ENCODE measurements at regions not wholly inside any gene's neighbourhood (a gene's known extent, or its start where the extent isn't known, plus 50 kb on each side); places are given as distances from the start of the nearest gene placed in this dataset.

GRCh38 chr13:34513526-34513925, 428.5 kb upstream of the NBEA start:
- peak; percentile 5 for DNase-seq (ENCODE audit: low read depth)
- no peak overlapping the region for H3K4me3 ChIP-seq (ENCODE audit: low read length)
- TF ChIP-seq CTCF (conservative IDR thresholded peaks at IDR 0.05; ENCODE audit: low read length): no peak

- H3K4me3 ChIP-seq (ENCODE audit: low read length): no peak overlapping the region
- TF ChIP-seq CTCF (conservative IDR thresholded peaks at IDR 0.05; ENCODE audit: low read length): no peak
- DNase-seq (ENCODE audit: low read depth): peak; percentile 4
These were observed 426.9 kb upstream of the NBEA start for GRCh38 chr13:34515201-34515600.

- TF ChIP-seq CTCF (conservative IDR thresholded peaks at IDR 0.05; ENCODE audit: low read length): no peak
- DNase-seq (ENCODE audit: low read depth): no peak
- no peak overlapping the region for H3K4me3 ChIP-seq (ENCODE audit: low read length)
These were observed 420.9 kb upstream of the NBEA start for GRCh38 chr13:34521171-34521570.

GRCh38 chr13:34522808-34523207, 419.3 kb upstream of the NBEA start:
- H3K4me3 ChIP-seq (ENCODE audit: low read length): no peak overlapping the region
- DNase-seq (ENCODE audit: low read depth): peak; percentile 4
- TF ChIP-seq CTCF (conservative IDR thresholded peaks at IDR 0.05; ENCODE audit: low read length): no peak

- peak; percentile 42 for DNase-seq (ENCODE audit: low read depth)
- TF ChIP-seq CTCF (conservative IDR thresholded peaks at IDR 0.05; ENCODE audit: low read length): no peak
- no peak overlapping the region for H3K4me3 ChIP-seq (ENCODE audit: low read length)
These were observed 418.7 kb upstream of the NBEA start for GRCh38 chr13:34523406-34523805.

GRCh38 chr13:34533941-34534340, 408.1 kb upstream of the NBEA start:
- DNase-seq (ENCODE audit: low read depth): no peak
- no peak overlapping the region for H3K4me3 ChIP-seq (ENCODE audit: low read length)
- TF ChIP-seq CTCF (conservative IDR thresholded peaks at IDR 0.05; ENCODE audit: low read length): no peak

- no peak overlapping the region for H3K4me3 ChIP-seq (ENCODE audit: low read length)
- no peak for DNase-seq (ENCODE audit: low read depth)
- TF ChIP-seq CTCF (conservative IDR thresholded peaks at IDR 0.05; ENCODE audit: low read length): no peak
These were observed 399.7 kb upstream of the NBEA start for GRCh38 chr13:34542321-34542720.

Data from AG10803 (cell line).